ENCODE measurements at regions not wholly inside any gene's neighbourhood (a gene's known extent, or its start where the extent isn't known, plus 50 kb on each side); places are given as distances from the start of the nearest gene placed in this dataset.

DNA sequence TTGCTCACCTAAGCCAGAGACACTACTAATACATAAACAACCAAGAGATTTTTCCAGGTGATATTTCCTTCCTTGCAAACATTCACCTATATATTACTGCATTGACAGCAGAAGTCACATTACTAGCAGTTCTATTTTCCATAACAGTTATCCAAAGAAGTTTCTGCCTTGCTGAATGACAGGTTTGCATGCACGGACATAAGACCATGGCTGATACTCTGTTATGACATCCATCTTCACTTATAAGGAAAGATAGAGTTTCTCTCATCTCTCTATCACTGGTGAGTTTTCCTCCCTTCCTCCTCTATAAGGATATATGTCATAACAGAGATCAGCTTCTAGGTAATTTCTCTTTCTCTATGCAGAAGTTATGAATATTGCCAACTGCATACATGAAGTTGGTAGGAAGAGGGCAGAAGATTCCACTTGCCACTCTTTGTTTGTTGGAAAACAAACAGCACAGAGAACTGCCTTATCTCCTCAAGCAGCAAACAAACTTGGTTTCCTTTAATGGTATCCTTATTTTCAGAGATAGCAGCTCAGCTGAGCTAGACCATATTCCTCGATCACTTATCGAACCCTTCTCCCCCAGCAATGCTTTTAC, 557.0 kb downstream of the VRK1 start:
- TF ChIP-seq POLR2A (IDR thresholded peaks at IDR 0.05; ENCODE audit: low read length) (no peak), GATA1 (IDR thresholded peaks at IDR 0.05; ENCODE audit: low read depth, low read length) (no peak)

Measured in erythroblast (primary cell).